ENCODE measurements at regions not wholly inside any gene's neighbourhood (a gene's known extent, or its start where the extent isn't known, plus 50 kb on each side); places are given as distances from the start of the nearest gene placed in this dataset.

GRCh38 chr9:75467142-75467541, 378.8 kb downstream of the OSTF1 start:
- no peaks in the 10 kb centered on the region for H3K27me3 Mint-ChIP-seq
- no peaks in the 10 kb centered on the region for H3K9me3 Mint-ChIP-seq (ENCODE audit: insufficient read depth)
- 100% methylated on average over 2 of the region's 2 CpGs for WGBS (ENCODE audit: insufficient coverage)
- TF ChIP-seq EZH2 (IDR thresholded peaks at IDR 0.05; ENCODE audit: borderline replicate concordance, insufficient read depth, low read depth, low read length, poor library complexity, severe bottlenecking) = no peak
- no peak for TF ChIP-seq CTCF (IDR thresholded peaks at IDR 0.05)
- no peak overlapping the region for H3K27ac Mint-ChIP-seq
- Histone ChIP-seq H4K20me1 (ENCODE audit: control insufficient read depth, insufficient read depth, low read length, poor library complexity, severe bottlenecking) (no peaks in the 10 kb centered on the region), H3K4me3 (ENCODE audit: control extremely low read depth in 1 of 5, extremely low read depth in 1 of 5, insufficient read depth in 1 of 5, low read depth in 2 of 5, low read length in 4 of 5) (no peak overlapping the region), H3K9ac (ENCODE audit: low read length) (no peak overlapping the region), H3K4me2 (replicated peaks; ENCODE audit: low read depth, low read length, poor library complexity, severe bottlenecking) (no peak overlapping the region), H3K36me3 (replicated peaks in 1 of 2; ENCODE audit: control extremely low read depth in 1 of 2, control insufficient read depth in 1 of 2, extremely low read depth in 1 of 2, insufficient read depth in 2 of 2, low read length in 1 of 2) (no peaks in the 10 kb centered on the region), H3K27me3 (replicated peaks in 1 of 4; ENCODE audit: control extremely low read depth in 1 of 4, control insufficient read depth in 3 of 4, insufficient read depth in 4 of 4, low read length in 3 of 4) (no peaks in the 10 kb centered on the region), H2AFZ (ENCODE audit: insufficient read depth, low read depth, low read length, poor library complexity, severe bottlenecking) (no peak overlapping the region), H3K9me3 (ENCODE audit: control extremely low read depth in 1 of 3, control insufficient read depth in 2 of 3, insufficient read depth in 1 of 3, low read length in 2 of 3) (no peaks in the 10 kb centered on the region), H3K79me2 (ENCODE audit: control insufficient read depth, insufficient read depth, low read length) (no peaks in the 10 kb centered on the region), H3K27ac (ENCODE audit: low read length in 2 of 2) (no peak overlapping the region), H3K4me1 (ENCODE audit: control insufficient read depth in 2 of 2, insufficient read depth in 2 of 2, low read length in 2 of 2) (no peaks in the 10 kb centered on the region)
- ChIA-PET POLR2A (no interaction called here), CTCF (no interaction called here)
- H3K4me3 Mint-ChIP-seq = no peak overlapping the region
- DNase-seq = no peak
- no peaks in the 10 kb centered on the region for H3K4me1 Mint-ChIP-seq
- intact Hi-C loops (cut with micrococcal nuclease) = no loop called here
- no peak for ATAC-seq (ENCODE audit: low read depth)

- DNase-seq = no peak
- no peaks in the 10 kb centered on the region for H3K4me1 ChIP-seq (ENCODE audit: control insufficient read depth in 2 of 2, insufficient read depth in 2 of 2, low read length in 2 of 2)
- H3K4me2 ChIP-seq (replicated peaks; ENCODE audit: low read depth, low read length, poor library complexity, severe bottlenecking) = no peak overlapping the region
- ChIA-PET POLR2A (no interaction called here), CTCF (no interaction called here)
- H3K4me3 Mint-ChIP-seq = no peak overlapping the region
- no peaks in the 10 kb centered on the region for H3K4me1 Mint-ChIP-seq
- H2AFZ ChIP-seq (ENCODE audit: insufficient read depth, low read depth, low read length, poor library complexity, severe bottlenecking) = no peak overlapping the region
- H3K36me3 ChIP-seq (replicated peaks in 1 of 2; ENCODE audit: control extremely low read depth in 1 of 2, control insufficient read depth in 1 of 2, extremely low read depth in 1 of 2, insufficient read depth in 2 of 2, low read length in 1 of 2) = no peaks in the 10 kb centered on the region
- no peaks in the 10 kb centered on the region for H3K27me3 Mint-ChIP-seq
- ATAC-seq (ENCODE audit: low read depth) = no peak
- H3K27ac Mint-ChIP-seq = no peak overlapping the region
- TF ChIP-seq CTCF (IDR thresholded peaks at IDR 0.05) = no peak
- TF ChIP-seq EZH2 (IDR thresholded peaks at IDR 0.05; ENCODE audit: borderline replicate concordance, insufficient read depth, low read depth, low read length, poor library complexity, severe bottlenecking) = no peak
- H3K9ac ChIP-seq (ENCODE audit: low read length) = no peak overlapping the region
- H3K27ac ChIP-seq (ENCODE audit: low read length in 2 of 2) = no peak overlapping the region
- H3K9me3 ChIP-seq (ENCODE audit: control extremely low read depth in 1 of 3, control insufficient read depth in 2 of 3, insufficient read depth in 1 of 3, low read length in 2 of 3) = no peaks in the 10 kb centered on the region
- no peaks in the 10 kb centered on the region for H3K79me2 ChIP-seq (ENCODE audit: control insufficient read depth, insufficient read depth, low read length)
- WGBS (ENCODE audit: insufficient coverage) = no CpG with 5 or more reads among the region's 3 CpGs
- H3K27me3 ChIP-seq (replicated peaks in 1 of 4; ENCODE audit: control extremely low read depth in 1 of 4, control insufficient read depth in 3 of 4, insufficient read depth in 4 of 4, low read length in 3 of 4) = no peaks in the 10 kb centered on the region
- no peaks in the 10 kb centered on the region for H3K9me3 Mint-ChIP-seq (ENCODE audit: insufficient read depth)
- intact Hi-C loops (cut with micrococcal nuclease) = no loop called here
- no peaks in the 10 kb centered on the region for H4K20me1 ChIP-seq (ENCODE audit: control insufficient read depth, insufficient read depth, low read length, poor library complexity, severe bottlenecking)
- no peak overlapping the region for H3K4me3 ChIP-seq (ENCODE audit: control extremely low read depth in 1 of 5, extremely low read depth in 1 of 5, insufficient read depth in 1 of 5, low read depth in 2 of 5, low read length in 4 of 5)
Observed at GRCh38 chr9:75471549-75472114, 383.3 kb downstream of the OSTF1 start.

Data from B cell (primary cell).